ENCODE measurements at regions not wholly inside any gene's neighbourhood (a gene's known extent, or its start where the extent isn't known, plus 50 kb on each side); places are given as distances from the start of the nearest gene placed in this dataset.

DNA sequence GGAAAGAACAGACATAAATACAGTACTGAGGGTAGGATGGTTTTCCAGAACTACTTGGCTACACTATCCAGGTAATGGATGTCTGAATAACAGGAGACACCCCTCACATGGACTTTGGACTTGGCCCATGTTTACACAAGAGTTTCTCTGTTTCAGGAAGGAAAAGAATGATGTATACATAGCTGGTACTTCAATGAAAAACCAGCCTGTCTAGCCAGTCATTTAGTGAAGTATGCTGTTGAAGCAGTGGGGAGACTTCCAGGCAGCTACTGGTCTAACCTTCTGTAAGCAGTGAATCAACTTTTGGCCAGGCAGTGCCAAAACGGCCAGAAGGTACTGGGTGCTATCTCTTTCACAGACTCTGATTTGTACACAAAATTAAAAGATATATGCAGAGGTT lies 135.0 kb downstream of the MBL2 start:
- TF ChIP-seq, protein P1, sequence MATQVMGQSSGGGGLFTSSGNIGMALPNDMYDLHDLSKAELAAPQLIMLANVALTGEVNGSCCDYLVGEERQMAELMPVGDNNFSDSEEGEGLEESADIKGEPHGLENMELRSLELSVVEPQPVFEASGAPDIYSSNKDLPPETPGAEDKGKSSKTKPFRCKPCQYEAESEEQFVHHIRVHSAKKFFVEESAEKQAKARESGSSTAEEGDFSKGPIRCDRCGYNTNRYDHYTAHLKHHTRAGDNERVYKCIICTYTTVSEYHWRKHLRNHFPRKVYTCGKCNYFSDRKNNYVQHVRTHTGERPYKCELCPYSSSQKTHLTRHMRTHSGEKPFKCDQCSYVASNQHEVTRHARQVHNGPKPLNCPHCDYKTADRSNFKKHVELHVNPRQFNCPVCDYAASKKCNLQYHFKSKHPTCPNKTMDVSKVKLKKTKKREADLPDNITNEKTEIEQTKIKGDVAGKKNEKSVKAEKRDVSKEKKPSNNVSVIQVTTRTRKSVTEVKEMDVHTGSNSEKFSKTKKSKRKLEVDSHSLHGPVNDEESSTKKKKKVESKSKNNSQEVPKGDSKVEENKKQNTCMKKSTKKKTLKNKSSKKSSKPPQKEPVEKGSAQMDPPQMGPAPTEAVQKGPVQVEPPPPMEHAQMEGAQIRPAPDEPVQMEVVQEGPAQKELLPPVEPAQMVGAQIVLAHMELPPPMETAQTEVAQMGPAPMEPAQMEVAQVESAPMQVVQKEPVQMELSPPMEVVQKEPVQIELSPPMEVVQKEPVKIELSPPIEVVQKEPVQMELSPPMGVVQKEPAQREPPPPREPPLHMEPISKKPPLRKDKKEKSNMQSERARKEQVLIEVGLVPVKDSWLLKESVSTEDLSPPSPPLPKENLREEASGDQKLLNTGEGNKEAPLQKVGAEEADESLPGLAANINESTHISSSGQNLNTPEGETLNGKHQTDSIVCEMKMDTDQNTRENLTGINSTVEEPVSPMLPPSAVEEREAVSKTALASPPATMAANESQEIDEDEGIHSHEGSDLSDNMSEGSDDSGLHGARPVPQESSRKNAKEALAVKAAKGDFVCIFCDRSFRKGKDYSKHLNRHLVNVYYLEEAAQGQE (IDR thresholded peaks at IDR 0.05; ENCODE audit: borderline replicate concordance) = no peak
- TF ChIP-seq, protein P2, sequence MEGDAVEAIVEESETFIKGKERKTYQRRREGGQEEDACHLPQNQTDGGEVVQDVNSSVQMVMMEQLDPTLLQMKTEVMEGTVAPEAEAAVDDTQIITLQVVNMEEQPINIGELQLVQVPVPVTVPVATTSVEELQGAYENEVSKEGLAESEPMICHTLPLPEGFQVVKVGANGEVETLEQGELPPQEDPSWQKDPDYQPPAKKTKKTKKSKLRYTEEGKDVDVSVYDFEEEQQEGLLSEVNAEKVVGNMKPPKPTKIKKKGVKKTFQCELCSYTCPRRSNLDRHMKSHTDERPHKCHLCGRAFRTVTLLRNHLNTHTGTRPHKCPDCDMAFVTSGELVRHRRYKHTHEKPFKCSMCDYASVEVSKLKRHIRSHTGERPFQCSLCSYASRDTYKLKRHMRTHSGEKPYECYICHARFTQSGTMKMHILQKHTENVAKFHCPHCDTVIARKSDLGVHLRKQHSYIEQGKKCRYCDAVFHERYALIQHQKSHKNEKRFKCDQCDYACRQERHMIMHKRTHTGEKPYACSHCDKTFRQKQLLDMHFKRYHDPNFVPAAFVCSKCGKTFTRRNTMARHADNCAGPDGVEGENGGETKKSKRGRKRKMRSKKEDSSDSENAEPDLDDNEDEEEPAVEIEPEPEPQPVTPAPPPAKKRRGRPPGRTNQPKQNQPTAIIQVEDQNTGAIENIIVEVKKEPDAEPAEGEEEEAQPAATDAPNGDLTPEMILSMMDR (IDR thresholded peaks at IDR 0.05; ENCODE audit: poor library complexity, severe bottlenecking) = no peak

All from neural cell (in vitro differentiated cells).